ENCODE measurements at regions not wholly inside any gene's neighbourhood (a gene's known extent, or its start where the extent isn't known, plus 50 kb on each side); places are given as distances from the start of the nearest gene placed in this dataset.

GRCh38 chr7:34382166-34382893 is 275.7 kb upstream of the NPSR1 start:
- TF ChIP-seq POLR2AphosphoS5 (IDR thresholded peaks at IDR 0.05; ENCODE audit: low read depth, low read length) (no peak), CTCF (IDR thresholded peaks at IDR 0.05; ENCODE audit: control extremely low read depth in 1 of 3, insufficient read depth in 1 of 3, low read depth in 1 of 3, low read length in 3 of 3) (no peak), RBBP5 (IDR thresholded peaks at IDR 0.05; ENCODE audit: borderline replicate concordance, low read depth, low read length) (no peak), RFX5 (IDR thresholded peaks at IDR 0.05; ENCODE audit: borderline replicate concordance, low read depth, low read length) (no peak), RXRA (IDR thresholded peaks at IDR 0.05; ENCODE audit: insufficient read depth, low read depth, low read length) (no peak), TAF1 (IDR thresholded peaks at IDR 0.05; ENCODE audit: low read depth, low read length) (no peak), SIN3A (conservative IDR thresholded peaks at IDR 0.05 in 1 of 2, IDR thresholded peaks at IDR 0.05 in 1 of 2; ENCODE audit: low read depth in 1 of 2, low read length in 2 of 2) (no peak)

Data from H1 (cell line).